ENCODE measurements at regions not wholly inside any gene's neighbourhood (a gene's known extent, or its start where the extent isn't known, plus 50 kb on each side); places are given as distances from the start of the nearest gene placed in this dataset.

DNA sequence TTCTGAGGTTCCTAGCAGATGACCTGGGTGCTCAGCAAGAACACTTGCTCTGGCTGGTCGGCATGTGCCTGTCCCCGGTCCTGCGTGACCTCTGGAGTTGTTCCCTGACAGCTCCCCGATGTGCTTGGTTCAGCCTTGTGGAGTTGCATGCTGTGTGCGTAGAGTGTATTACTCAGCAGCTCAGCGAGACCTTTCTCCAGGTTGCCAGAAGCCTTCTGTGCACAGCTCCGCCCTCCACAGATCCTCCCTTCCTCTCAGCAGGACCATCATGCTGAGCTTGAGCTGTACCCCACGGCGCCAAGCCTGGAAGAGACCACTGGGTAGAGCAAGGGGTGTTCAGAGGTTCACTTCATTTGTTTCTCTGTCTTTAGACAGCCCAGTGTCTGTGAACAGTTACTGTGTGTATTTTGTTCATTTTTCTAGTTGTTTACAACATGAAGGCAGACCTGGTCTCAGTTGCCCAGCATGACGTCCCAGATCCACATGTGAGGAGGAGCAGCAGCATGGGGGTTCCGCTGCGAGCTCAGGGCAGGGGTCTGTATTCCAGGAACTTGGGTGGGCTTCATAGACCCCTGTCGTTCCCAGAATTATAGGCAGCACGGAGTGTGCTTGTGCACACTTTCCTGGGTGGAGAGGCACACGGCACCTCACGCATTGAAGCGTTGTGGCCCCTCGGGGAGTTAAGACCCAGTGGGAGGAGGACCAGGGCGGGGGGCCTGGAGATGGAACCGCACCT is 148.6 kb downstream of the IGLL1 start:
- TF ChIP-seq EZH2phosphoT487 (IDR thresholded peaks at IDR 0.05; ENCODE audit: borderline replicate concordance): no peak
- no peak for TF ChIP-seq JUND (IDR thresholded peaks at IDR 0.05)
- no peak for TF ChIP-seq POLR2A (IDR thresholded peaks at IDR 0.05; ENCODE audit: borderline replicate concordance, extremely low read depth, insufficient read depth, insufficient read length)
- TF ChIP-seq SP1 (IDR thresholded peaks at IDR 0.05; ENCODE audit: low read depth): no peak
- TF ChIP-seq POLR2AphosphoS5 (IDR thresholded peaks at IDR 0.05; ENCODE audit: low read depth, low read length): no peak
